ENCODE measurements at regions not wholly inside any gene's neighbourhood (a gene's known extent, or its start where the extent isn't known, plus 50 kb on each side); places are given as distances from the start of the nearest gene placed in this dataset.

- TF ChIP-seq POLR2AphosphoS5 (IDR thresholded peaks at IDR 0.05; ENCODE audit: low read depth, low read length): no peak
- TF ChIP-seq, protein P1, sequence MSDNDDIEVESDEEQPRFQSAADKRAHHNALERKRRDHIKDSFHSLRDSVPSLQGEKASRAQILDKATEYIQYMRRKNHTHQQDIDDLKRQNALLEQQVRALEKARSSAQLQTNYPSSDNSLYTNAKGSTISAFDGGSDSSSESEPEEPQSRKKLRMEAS (IDR thresholded peaks at IDR 0.05): no peak
- TF ChIP-seq CTCF (IDR thresholded peaks at IDR 0.05 in 2 of 3, conservative IDR thresholded peaks at IDR 0.05 in 1 of 3; ENCODE audit: borderline replicate concordance in 1 of 3, insufficient read depth in 1 of 3, low read depth in 2 of 3, low read length in 2 of 3): no peak
- TF ChIP-seq, protein P2, sequence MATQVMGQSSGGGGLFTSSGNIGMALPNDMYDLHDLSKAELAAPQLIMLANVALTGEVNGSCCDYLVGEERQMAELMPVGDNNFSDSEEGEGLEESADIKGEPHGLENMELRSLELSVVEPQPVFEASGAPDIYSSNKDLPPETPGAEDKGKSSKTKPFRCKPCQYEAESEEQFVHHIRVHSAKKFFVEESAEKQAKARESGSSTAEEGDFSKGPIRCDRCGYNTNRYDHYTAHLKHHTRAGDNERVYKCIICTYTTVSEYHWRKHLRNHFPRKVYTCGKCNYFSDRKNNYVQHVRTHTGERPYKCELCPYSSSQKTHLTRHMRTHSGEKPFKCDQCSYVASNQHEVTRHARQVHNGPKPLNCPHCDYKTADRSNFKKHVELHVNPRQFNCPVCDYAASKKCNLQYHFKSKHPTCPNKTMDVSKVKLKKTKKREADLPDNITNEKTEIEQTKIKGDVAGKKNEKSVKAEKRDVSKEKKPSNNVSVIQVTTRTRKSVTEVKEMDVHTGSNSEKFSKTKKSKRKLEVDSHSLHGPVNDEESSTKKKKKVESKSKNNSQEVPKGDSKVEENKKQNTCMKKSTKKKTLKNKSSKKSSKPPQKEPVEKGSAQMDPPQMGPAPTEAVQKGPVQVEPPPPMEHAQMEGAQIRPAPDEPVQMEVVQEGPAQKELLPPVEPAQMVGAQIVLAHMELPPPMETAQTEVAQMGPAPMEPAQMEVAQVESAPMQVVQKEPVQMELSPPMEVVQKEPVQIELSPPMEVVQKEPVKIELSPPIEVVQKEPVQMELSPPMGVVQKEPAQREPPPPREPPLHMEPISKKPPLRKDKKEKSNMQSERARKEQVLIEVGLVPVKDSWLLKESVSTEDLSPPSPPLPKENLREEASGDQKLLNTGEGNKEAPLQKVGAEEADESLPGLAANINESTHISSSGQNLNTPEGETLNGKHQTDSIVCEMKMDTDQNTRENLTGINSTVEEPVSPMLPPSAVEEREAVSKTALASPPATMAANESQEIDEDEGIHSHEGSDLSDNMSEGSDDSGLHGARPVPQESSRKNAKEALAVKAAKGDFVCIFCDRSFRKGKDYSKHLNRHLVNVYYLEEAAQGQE (IDR thresholded peaks at IDR 0.05; ENCODE audit: low read depth): no peak
- no peak for TF ChIP-seq POLR2A (IDR thresholded peaks at IDR 0.05; ENCODE audit: borderline replicate concordance, extremely low read depth, insufficient read depth, insufficient read length)
These were observed 85.3 kb upstream of the KLF7 start for GRCh38 chr2:207251022-207251421.
